OCI-LY7 (cell line): ENCODE measurements at regions not wholly inside any gene's neighbourhood (a gene's known extent, or its start where the extent isn't known, plus 50 kb on each side); places are given as distances from the start of the nearest gene placed in this dataset.

Source experiments
- BruUV-seq: library from RNA; stranded (reverse); fragments of 400-500 nt; replicated peaks from 2 replicates; lab custom pipeline; 2021; lab: Mats Ljungman, UMichigan
- CTCF ChIA-PET: fragments of 300-600 bp; sonication (Branson Sonifier 250); formaldehyde crosslinking; loops from one replicate; lab custom pipeline; 2022; ENCODE audit warnings: antibody characterized with exemption; ENCODE audit not compliant: unreplicated experiment; lab: Charles Lee
- POLR2A ChIA-PET: fragments of 300-600 bp; sonication (Branson Sonifier 250); formaldehyde crosslinking; loops from one replicate; lab custom pipeline; 2022; ENCODE audit warnings: antibody characterized with exemption; lab: Charles Lee
- DNase-seq: peaks from one replicate; pipeline ENCODE4 v3.0.0-alpha.2; 2015; ENCODE audit warnings: low spot score
- H2AFZ ChIP-seq: fragments of 200-600 bp; sonication (generic), shearing (Covaris generic); 2 replicates; pipeline ENCODE4 v1.6.1; 2014; ENCODE audit warnings: mild to moderate bottlenecking, antibody characterized with exemption, low read length, moderate library complexity
- H3K27ac ChIP-seq: fragments of 200-600 bp; sonication (generic); 2 replicates; pipeline ENCODE4 v1.5.1; 2014; ENCODE audit warnings: mixed run types, low read depth, mild to moderate bottlenecking, moderate library complexity, low read length, inconsistent platforms; ENCODE audit not compliant: poor library complexity, severe bottlenecking
- H3K36me3 ChIP-seq: fragments of 200-600 bp; sonication (generic); 2 replicates; pipeline ENCODE4 v1.6.1; 2014; ENCODE audit warnings: mild to moderate bottlenecking, antibody characterized with exemption, low read length, moderate library complexity, mixed read lengths; ENCODE audit not compliant: insufficient read depth
- H3K4me1 ChIP-seq: fragments of 200-600 bp; sonication (generic); 2 replicates; pipeline ENCODE4 v1.5.1; 2014; ENCODE audit warnings: mild to moderate bottlenecking, low read length; ENCODE audit not compliant: insufficient read depth, poor library complexity, severe bottlenecking
- H3K4me2 ChIP-seq: fragments of 200-600 bp; sonication (generic); 2 replicates; pipeline ENCODE4 v1.6.1; 2014; ENCODE audit warnings: mild to moderate bottlenecking, low read length
- H3K4me3 ChIP-seq: fragments of 200-600 bp; sonication (generic); 2 replicates; pipeline ENCODE4 v1.5.1; 2014; ENCODE audit warnings: mild to moderate bottlenecking, low read depth, low read length; ENCODE audit not compliant: poor library complexity, severe bottlenecking
- H3K79me2 ChIP-seq: fragments of 200-600 bp; sonication (generic); 2 replicates; pipeline ENCODE4 v1.6.1; 2016; ENCODE audit warnings: low read depth, mild to moderate bottlenecking, low read length, moderate library complexity, mixed read lengths; ENCODE audit not compliant: insufficient read depth
- H3K9me2 ChIP-seq: fragments of 200-600 bp; sonication (generic); 2 replicates; pipeline ENCODE4 v1.6.1; 2016; ENCODE audit warnings: mild to moderate bottlenecking, low read length, mixed read lengths; ENCODE audit not compliant: insufficient read depth
- H3K9me3 ChIP-seq: fragments of 200-600 bp; sonication (generic); 2 replicates; pipeline ENCODE4 v1.6.1; 2014; ENCODE audit warnings: mild to moderate bottlenecking, mixed run types, low read length, mixed read lengths
- H4K20me1 ChIP-seq: fragments of 200-600 bp; sonication (generic); 2 replicates; pipeline ENCODE4 v1.6.1; 2014; ENCODE audit warnings: mild to moderate bottlenecking, antibody characterized with exemption, low read length, moderate library complexity, mixed read lengths; ENCODE audit not compliant: insufficient read depth
- CTCF ChIP-seq: fragments of 200-600 bp; sonication (generic); conservative IDR thresholded peaks from 2 replicates; pipeline ENCODE4 v1.5.1; 2014; ENCODE audit warnings: mild to moderate bottlenecking, antibody characterized with exemption, low read length, moderate library complexity, mixed read lengths
- EZH2phosphoT487 ChIP-seq: fragments of 200-600 bp; sonication (generic); IDR thresholded peaks from 2 replicates; pipeline ENCODE4 v1.6.1; 2018; ENCODE audit warnings: low read depth, borderline replicate concordance, mild to moderate bottlenecking, mixed run types, antibody characterized with exemption, low read length, moderate library complexity, mixed read lengths
- intact Hi-C: fragments of 100-400 bp; cut with micrococcal nuclease; formaldehyde crosslinking; loops from one replicate; pipeline ENCODE4 v1.10.0; 2022; ENCODE audit not compliant: unreplicated experiment

DNA sequence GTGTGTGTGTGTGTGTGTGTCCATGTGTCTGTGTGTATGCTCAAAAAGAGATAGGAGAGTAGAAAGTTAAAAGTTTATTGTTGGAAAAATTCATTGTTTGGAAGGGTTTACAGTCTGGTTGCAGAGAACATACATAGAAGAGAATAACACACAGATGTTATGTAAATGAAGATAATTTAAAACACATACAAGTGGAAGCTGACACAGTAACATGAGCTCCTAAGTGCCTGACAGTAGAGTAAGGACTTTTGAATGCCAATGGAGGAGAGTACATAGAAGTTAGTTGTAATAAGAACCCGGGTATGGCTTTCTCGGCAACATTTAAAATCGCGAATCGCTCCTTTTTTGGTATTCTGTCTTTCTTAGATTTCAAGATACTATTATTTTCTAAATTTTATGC is 137.0 kb upstream of the FANCL start:
- Histone ChIP-seq H3K9me2 (no peaks in the 10 kb centered on the region), H3K36me3 (no peaks in the 10 kb centered on the region), H3K4me2 (no peak overlapping the region), H4K20me1 (no peaks in the 10 kb centered on the region), H3K27ac (no peak overlapping the region), H3K9me3 (no peaks in the 10 kb centered on the region), H3K4me3 (no peak overlapping the region), H3K4me1 (no peaks in the 10 kb centered on the region), H3K79me2 (no peaks in the 10 kb centered on the region), H2AFZ (no peak overlapping the region)
- DNase-seq = no peak
- TF ChIP-seq EZH2phosphoT487 = no peak
- no peak for TF ChIP-seq CTCF
- ChIA-PET CTCF (no interaction called here), POLR2A (no interaction called here)
- BruUV-seq = no TSS peak
- intact Hi-C loops = no loop called here

GRCh38 chr2:58377181-58377580 is 136.1 kb upstream of the FANCL start:
- ChIA-PET POLR2A (no interaction called here), CTCF (no interaction called here)
- Histone ChIP-seq H3K4me2 (no peak overlapping the region), H3K79me2 (no peaks in the 10 kb centered on the region), H3K4me3 (no peak overlapping the region), H3K9me3 (no peaks in the 10 kb centered on the region), H3K36me3 (no peaks in the 10 kb centered on the region), H2AFZ (no peak overlapping the region; the same call in 1 of the 2 replicates), H3K9me2 (no peaks in the 10 kb centered on the region), H3K4me1 (no peaks in the 10 kb centered on the region), H3K27ac (no peak overlapping the region), H4K20me1 (no peaks in the 10 kb centered on the region)
- DNase-seq = no peak
- intact Hi-C loops = no loop called here
- TF ChIP-seq EZH2phosphoT487 (no peak), CTCF (no peak)
- no TSS peak for BruUV-seq

DNA sequence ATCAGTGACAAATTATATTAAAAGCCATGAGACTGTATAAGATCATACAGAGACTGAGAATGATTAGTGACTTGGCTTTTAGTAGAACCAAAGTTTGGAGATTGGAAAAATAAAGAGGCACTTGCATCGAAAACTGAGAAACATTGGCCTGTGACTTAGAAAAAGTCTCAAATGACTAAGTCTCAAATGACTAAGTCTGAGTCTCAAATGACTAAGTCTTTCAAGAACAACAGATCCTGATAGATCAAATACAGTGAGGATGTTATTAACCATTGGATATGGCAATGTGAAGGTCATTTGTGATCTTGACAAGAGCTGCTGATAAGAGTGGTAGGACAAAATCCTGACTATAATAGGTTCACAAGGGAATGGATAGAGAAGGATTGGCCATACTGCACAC is 135.5 kb upstream of the FANCL start:
- POLR2A ChIA-PET = no interaction called here
- H3K4me1 ChIP-seq = no peaks in the 10 kb centered on the region
- no peak overlapping the region for H2AFZ ChIP-seq
- no peaks in the 10 kb centered on the region for H3K9me3 ChIP-seq
- TF ChIP-seq EZH2phosphoT487 (no peak), CTCF (no peak)
- H3K27ac ChIP-seq = no peak overlapping the region
- no peaks in the 10 kb centered on the region for H3K36me3 ChIP-seq
- no peaks in the 10 kb centered on the region for H4K20me1 ChIP-seq
- H3K4me2 ChIP-seq = no peak overlapping the region
- intact Hi-C loops = no loop called here
- no TSS peak for BruUV-seq
- no peaks in the 10 kb centered on the region for H3K79me2 ChIP-seq
- H3K9me2 ChIP-seq = no peaks in the 10 kb centered on the region
- no peak for DNase-seq
- CTCF ChIA-PET = no interaction called here
- no peak overlapping the region for H3K4me3 ChIP-seq
